Stimulated activated CD8-positive, alpha-beta memory T cell treated with anti-CD3 and anti-CD28 coated beads, Interleukin-2, amount 100 ng/mL, for 48 hours (primary cell): ENCODE measurements at regions not wholly inside any gene's neighbourhood (a gene's known extent, or its start where the extent isn't known, plus 50 kb on each side); places are given as distances from the start of the nearest gene placed in this dataset.

Experiments used
- DNase-seq, 2 donors: peaks; one replicate each; pipeline ENCODE4 v3.0.0-alpha.2; 2020; ENCODE audit warnings: low read depth in 2 of 2

GRCh38 chr5:56550227-56550626 is 265.1 kb upstream of the MAP3K1 start:
- no peak for DNase-seq

- DNase-seq = no peak
These were observed 266.1 kb upstream of the MAP3K1 start for GRCh38 chr5:56549096-56549886.

GRCh38 chr5:56545016-56545415 is 270.3 kb upstream of the MAP3K1 start:
- no peak for DNase-seq

- no peak for DNase-seq
These were observed 271.6 kb upstream of the MAP3K1 start for GRCh38 chr5:56543441-56544388.

- DNase-seq = no peak
These were observed 275.1 kb upstream of the MAP3K1 start for GRCh38 chr5:56540266-56540665.

- no peak for DNase-seq
These were observed 276.8 kb upstream of the MAP3K1 start for GRCh38 chr5:56538580-56538979.

GRCh38 chr5:56535347-56535746 is 280.0 kb upstream of the MAP3K1 start:
- DNase-seq = no peak

- no peak for DNase-seq
These were observed 281.1 kb upstream of the MAP3K1 start for GRCh38 chr5:56534102-56534829.

GRCh38 chr5:56532466-56532865 is 282.9 kb upstream of the MAP3K1 start:
- DNase-seq = no peak

GRCh38 chr5:56530626-56531138 is 284.7 kb upstream of the MAP3K1 start:
- no peak for DNase-seq

- DNase-seq = no peak
These were observed 285.5 kb upstream of the MAP3K1 start for GRCh38 chr5:56529666-56530430.

GRCh38 chr5:56527174-56527573 is 288.2 kb upstream of the MAP3K1 start:
- DNase-seq = no peak

GRCh38 chr5:56525113-56525512 is 290.2 kb upstream of the MAP3K1 start:
- DNase-seq = no peak

- DNase-seq = no peak
These were observed 290.9 kb upstream of the ANKRD55 start for GRCh38 chr5:56523790-56524575.

GRCh38 chr5:56522960-56523359 is 289.8 kb upstream of the ANKRD55 start:
- DNase-seq = no peak

- no peak for DNase-seq
These were observed 289.0 kb upstream of the ANKRD55 start for GRCh38 chr5:56522169-56522568.

GRCh38 chr5:56520986-56521730 is 288.0 kb upstream of the ANKRD55 start:
- no peak for DNase-seq

- DNase-seq = no peak
These were observed 285.7 kb upstream of the ANKRD55 start for GRCh38 chr5:56518820-56519219.

GRCh38 chr5:56517011-56517416 is 283.9 kb upstream of the ANKRD55 start:
- no peak for DNase-seq

- no peak for DNase-seq
These were observed 283.3 kb upstream of the ANKRD55 start for GRCh38 chr5:56516441-56516840.
